ENCODE measurements at regions not wholly inside any gene's neighbourhood (a gene's known extent, or its start where the extent isn't known, plus 50 kb on each side); places are given as distances from the start of the nearest gene placed in this dataset.
"Not testable (repeated sequence)": the region's sequence is repeated elsewhere in the genome, so short reads cannot be mapped to it uniquely, and the experiment has no call there.

DNA sequence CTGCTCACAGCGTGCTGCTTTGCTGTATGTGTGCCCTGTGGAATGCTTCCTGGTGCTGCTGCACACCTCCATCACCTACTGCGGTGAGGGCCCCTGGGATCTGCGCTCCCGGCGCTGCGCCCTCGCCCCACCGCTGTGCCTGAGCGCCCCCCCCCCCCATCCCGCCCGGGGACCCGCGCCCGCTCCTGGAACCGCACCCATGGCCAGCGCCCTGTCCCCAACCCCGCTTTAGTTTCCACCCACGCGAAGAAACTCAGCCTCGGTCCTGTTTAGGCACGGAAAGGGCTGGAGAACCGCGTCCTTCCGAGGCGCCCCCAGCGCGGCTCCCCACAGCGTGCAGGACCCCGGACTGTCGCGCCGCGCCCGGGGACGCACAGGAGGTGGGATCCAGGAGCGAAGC lies 265.5 kb downstream of the POTEB3 start:
- peak in 1 of 5 donors; percentile 14 for DNase-seq
- H3K4me1 ChIP-seq; H3K4me3 ChIP-seq; H3K36me3 ChIP-seq; H3K27ac ChIP-seq; H3K9me3 ChIP-seq; ATAC-seq; intact Hi-C loops (cut with DNase I); H3K27me3 ChIP-seq: not testable (repeated sequence)
- WGBS, 4 donors = 57 to 65% (median 65%) methylated on average over 1 to 36 of the region's 36 CpGs; no CpG with 5 or more reads in 1 of the 4 donors

DNA sequence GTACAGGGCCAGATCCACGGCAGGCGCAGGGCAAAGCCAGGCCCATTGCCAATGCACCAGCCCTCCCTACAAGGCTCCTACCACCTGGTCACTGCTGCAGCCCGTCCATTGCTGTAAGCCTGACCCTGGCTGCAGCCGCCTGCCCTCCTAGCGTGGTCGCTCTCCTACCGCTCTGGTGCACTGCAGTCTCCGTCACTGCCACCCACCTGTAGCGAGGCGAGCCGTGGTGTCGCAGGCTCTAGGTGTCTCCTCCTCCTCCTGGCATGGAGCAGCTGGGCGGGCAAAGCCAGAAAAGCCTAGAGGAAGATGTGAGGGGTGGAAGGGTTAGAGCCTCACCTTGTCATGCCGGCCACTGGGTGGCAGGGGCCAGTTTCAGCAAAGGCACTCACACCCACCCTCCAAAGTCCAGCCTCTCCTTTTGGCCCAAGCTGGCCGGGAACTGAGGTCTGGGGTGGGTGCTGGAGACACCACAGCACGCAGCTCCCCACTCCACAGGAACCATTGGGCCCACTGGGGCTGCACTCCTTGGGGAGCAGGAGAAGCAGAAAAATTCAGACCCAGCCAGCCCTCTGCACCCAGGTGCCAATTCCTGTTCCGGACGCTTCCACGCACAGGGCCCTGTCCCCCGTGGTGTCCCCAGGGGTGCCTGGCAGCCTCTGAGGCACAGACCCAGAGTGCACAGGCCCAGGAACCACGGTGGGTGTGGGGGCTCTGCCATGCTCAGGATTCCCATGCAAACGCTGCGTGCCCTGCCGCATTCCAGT lies 285.3 kb upstream of the POTEB2 start:
- H3K4me3 ChIP-seq; H3K9me3 ChIP-seq; H3K27ac ChIP-seq; H3K4me1 ChIP-seq; H3K27me3 ChIP-seq; H3K36me3 ChIP-seq; intact Hi-C loops (cut with DNase I); ATAC-seq: not testable (repeated sequence)
- WGBS, 4 donors = 89 to 92% methylated on average over 10 to 17 of the region's 24 CpGs; no CpG with 5 or more reads in 2 of the 4 donors
- DNase-seq = peak in 1 of 5 donors; percentile 16

DNA sequence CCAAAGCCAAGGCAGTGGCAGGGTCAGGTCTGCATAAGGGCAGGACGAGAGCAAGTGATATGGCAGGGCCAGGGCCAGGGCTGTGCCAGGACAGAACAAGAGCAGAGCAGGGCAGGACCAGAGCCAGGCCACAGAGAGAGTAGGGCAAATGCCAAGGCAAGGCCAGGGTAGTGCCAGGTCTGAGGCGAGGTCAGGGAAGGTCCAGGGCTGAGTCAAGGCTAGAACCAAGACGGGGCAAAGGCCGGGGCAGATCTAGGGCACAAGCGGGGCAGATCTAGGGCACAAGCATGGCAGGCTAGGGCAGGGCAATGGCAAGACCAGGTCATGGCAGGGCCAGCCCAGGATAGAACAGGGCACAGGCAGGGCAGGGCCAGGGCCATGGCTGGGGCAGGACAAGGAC lies 282.0 kb upstream of the POTEB2 start:
- 81 to 84% methylated on average over 4 of the region's 5 CpGs; no CpG with 5 or more reads in 2 of the 4 donors for WGBS, 4 donors
- H3K27ac ChIP-seq; H3K4me1 ChIP-seq; H3K4me3 ChIP-seq; intact Hi-C loops (cut with DNase I); H3K36me3 ChIP-seq; H3K27me3 ChIP-seq; ATAC-seq; H3K9me3 ChIP-seq: not testable (repeated sequence)
- DNase-seq = peak in 2 of 5 donors; percentile 9 to 49

DNA sequence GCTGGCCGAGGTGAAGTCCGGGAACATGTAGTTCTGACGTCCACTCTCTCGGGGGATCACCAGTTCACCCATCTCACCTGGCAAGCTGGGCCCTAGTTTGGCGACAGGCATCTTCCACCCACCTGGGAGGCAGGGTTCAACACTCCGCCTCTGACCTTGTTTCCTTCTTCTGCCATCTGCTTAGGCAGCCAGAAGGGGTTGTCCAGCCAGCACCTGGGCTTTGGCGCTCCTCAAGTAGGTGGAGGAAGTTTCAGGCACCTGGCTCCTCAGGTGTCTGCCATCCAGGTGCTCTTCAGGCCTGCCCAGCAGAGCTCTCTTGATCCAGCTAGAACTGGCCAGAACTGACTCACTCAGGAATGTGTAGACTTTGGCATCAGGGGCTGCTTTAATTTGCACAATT lies 267.8 kb upstream of the POTEB2 start:
- H3K4me1 ChIP-seq; DNase-seq; ATAC-seq; H3K9me3 ChIP-seq; H3K36me3 ChIP-seq; H3K4me3 ChIP-seq; H3K27ac ChIP-seq; intact Hi-C loops (cut with DNase I); H3K27me3 ChIP-seq: not testable (repeated sequence)
- 82% methylated on average over 2 of the region's 7 CpGs; no CpG with 5 or more reads in 3 of the 4 donors for WGBS, 4 donors

DNA sequence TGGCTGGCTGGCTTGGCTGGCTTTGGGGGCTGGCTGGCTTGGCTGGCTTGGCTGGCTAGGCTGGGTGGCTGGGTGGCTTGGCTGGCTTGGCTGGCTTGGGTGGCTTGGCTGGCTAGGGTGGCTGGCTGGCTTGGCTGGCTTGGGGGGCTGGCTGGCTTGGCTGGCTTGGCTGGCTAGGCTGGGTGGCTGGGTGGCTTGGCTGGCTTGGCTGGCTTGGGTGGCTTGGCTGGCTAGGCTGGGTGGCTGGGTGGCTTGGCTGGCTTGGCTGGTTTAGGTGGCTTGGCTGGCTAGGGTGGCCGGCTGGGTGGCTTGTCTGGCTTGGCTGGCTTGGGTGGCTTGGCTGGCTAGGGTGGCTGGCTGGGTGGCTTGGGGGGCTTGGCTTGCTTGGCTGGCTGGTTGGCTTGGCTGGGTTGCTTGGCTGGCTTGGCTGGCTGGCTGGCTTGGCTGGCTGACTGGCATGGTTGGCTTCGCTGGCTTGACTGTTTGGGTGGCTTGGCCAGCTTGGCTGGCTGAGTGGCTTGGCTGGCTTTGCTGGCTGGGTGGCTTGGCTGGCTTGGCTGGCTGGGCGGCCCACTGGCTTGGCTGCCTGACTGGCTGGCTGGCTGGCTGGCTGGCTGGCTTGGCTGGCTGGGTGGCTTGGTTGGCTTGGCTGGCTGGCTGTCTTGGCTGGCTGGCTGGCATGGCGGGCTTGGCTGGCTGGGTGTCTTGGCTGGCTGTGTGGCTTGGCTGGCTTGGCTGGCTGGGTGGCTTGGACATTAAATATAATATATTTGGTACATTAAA lies 246.3 kb upstream of the POTEB2 start:
- 0 to 50% (median 21%) methylated on average over 1 to 2 of the region's 4 CpGs for WGBS, 4 donors
- H3K4me1 ChIP-seq; H3K27ac ChIP-seq; ATAC-seq; H3K9me3 ChIP-seq; H3K27me3 ChIP-seq; H3K36me3 ChIP-seq; intact Hi-C loops (cut with DNase I); H3K4me3 ChIP-seq: not testable (repeated sequence)
- peak in 2 of 5 donors; percentile 27 to 66 for DNase-seq

DNA sequence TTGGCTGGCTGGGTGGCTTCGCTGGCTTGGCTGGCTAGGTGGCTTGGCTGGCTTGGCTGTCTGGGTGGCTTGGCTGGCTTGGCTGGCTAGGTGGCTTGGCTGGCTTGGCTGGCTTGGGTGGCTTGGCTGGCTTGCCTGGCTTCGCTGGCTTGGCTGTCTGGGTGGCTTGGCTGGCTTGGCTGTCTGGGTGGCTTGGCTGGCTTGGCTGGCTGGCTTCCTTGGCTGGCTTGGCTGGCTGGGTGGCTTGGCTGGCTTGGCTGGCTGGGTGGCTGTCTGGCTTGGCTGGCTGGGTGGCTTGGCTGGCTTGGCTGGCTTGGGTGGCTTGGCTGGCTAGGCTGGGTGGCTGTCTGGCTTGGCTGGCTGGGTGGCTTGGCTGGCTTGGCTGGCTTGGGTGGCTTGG lies 245.7 kb upstream of the POTEB2 start:
- peak; percentile 13 to 83 (median 40) for DNase-seq
- H3K9me3 ChIP-seq; H3K27ac ChIP-seq; H3K4me1 ChIP-seq; H3K27me3 ChIP-seq; ATAC-seq; H3K4me3 ChIP-seq; intact Hi-C loops (cut with DNase I); H3K36me3 ChIP-seq: not testable (repeated sequence)
- WGBS, 4 donors = 62 to 79% (median 68%) methylated on average over 1 to 2 of the region's 2 CpGs

DNA sequence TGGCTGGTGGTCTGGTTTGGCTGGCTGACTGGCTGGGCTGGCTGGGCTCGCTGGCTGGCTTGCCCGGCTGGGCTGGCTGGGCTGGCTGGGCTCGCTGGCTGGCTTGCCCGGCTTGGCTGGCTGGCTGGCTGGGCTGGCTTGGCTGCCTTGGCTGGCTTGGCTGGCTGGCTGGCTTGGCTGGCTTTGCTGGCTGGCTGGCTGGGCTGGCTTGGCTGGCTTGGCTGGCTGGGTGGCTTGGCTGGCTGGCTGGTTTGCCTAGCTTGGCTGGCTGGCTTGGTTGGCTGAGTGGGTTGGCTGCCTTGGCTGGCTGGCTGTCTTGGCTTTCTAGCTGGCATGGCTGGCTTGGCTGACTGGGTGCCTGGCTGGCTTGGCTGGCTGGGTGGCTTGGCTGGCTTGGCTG lies 245.1 kb upstream of the POTEB2 start:
- H3K27ac ChIP-seq; H3K4me1 ChIP-seq; H3K9me3 ChIP-seq; intact Hi-C loops (cut with DNase I); H3K4me3 ChIP-seq; H3K36me3 ChIP-seq; ATAC-seq; H3K27me3 ChIP-seq: not testable (repeated sequence)
- no CpG with 5 or more reads among the region's 4 CpGs for WGBS, 4 donors
- peak in 1 of 5 donors; percentile 57 for DNase-seq

DNA sequence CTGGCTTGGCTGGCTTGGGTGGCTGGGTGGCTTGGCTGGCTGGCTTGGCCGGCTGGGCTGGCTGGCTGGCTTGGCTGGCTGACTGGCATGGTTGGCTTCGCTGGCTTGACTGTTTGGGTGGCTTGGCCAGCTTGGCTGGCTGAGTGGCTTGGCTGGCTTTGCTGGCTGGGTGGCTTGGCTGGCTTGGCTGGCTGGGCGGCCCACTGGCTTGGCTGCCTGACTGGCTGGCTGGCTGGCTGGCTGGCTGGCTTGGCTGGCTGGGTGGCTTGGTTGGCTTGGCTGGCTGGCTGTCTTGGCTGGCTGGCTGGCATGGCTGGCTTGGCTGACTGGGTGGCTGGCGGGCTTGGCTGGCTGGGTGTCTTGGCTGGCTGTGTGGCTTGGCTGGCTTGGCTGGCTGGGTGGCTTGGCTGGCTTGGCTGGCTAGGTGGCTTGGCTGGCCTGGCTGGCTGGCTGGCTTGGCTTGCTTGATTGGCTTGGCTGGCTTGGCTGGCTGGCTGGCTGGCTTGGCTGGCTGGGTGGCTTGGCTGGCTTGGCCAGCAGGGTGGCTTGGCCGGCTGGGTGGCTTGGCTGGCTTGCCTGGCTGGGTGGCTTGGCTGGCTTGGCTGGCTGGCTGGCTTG lies 244.2 kb upstream of the POTEB2 start:
- intact Hi-C loops (cut with DNase I); H3K4me3 ChIP-seq; H3K27ac ChIP-seq; H3K36me3 ChIP-seq; H3K4me1 ChIP-seq; H3K9me3 ChIP-seq; H3K27me3 ChIP-seq: not testable (repeated sequence)
- ATAC-seq (peak in 1 of 4 donors; percentile 12), DNase-seq (peak; percentile 37 to 90 (median 48))
- WGBS, 4 donors = 42 to 73% (median 61%) methylated on average over 4 to 5 of the region's 5 CpGs

DNA sequence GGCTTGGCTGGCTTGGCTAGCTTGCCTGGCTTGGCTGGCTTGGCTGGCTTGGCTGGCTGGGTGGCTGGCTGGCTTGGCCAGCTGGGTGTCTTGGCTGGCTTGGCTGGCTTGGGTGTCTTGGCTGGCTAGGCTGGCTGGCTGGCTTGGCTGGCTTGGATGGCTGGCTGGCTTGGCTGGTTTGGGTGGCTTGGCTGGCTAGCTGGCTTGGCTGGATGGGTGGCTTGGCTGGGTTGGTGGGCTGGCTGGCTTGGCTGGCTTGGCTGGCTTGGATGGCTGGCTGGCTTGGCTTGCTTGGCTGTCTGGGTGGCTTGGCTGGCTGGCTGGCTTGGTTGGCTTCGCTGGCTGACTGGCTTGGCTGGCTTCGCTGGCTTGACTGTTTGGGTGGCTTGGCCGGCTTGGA lies 242.3 kb upstream of the POTEB2 start:
- H3K27ac ChIP-seq; intact Hi-C loops (cut with DNase I); H3K9me3 ChIP-seq; DNase-seq; H3K4me1 ChIP-seq; ATAC-seq; H3K36me3 ChIP-seq; H3K27me3 ChIP-seq; H3K4me3 ChIP-seq: not testable (repeated sequence)
- WGBS, 4 donors = no CpG with 5 or more reads among the region's 3 CpGs

DNA sequence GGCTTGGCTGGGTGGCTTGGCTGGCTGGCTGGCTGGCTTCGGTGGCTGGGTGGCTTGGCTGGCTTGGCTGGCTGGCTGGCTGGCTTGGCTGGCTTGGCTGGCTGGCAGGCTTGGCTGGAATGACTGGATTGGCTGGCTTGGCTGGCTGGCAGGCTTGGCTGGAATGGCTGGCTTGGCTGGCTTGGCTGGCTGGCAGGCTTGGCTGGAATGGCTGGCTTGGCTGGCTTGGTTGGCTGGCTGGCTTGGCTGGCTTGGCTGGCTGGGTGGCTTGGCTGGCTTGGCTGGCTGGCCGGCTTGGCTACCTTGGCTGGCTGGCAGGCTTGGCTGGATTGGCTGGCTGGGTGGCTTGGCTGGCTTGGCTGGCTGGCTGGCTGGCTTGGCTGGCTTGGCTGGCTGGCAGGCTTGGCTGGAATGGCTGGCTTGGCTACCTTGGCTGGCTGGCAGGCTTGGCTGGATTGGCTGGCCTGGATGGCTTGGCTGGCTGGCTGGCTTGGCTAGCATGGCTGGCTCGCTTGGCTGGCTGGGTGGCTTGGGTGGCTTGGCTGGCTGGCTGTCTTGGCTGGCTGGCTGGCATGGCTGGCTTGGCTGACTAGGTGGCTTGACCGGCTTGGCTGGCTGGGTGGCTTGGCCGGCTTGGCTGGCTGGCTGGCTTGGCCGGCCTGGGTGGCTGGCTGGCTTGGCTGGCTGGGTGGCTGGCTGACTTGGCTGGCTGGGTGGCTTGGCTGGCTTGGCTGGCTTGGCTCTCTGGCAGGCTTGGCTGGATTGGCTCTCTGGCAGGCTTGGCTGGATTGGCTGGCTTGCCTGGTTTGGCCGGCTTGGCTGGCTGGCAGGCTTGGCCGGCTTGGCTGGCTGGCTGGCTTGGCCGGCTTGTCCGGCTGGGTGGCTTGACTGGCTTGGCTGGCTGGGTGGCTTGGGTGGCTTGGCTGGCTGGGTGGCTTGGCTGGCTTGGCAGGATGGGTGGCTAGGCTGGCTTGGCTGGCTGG lies 241.6 kb upstream of the POTEB2 start:
- ATAC-seq = peak in 1 of 4 donors; percentile 33
- H3K4me3 ChIP-seq; H3K27me3 ChIP-seq; intact Hi-C loops (cut with DNase I); H3K27ac ChIP-seq; H3K36me3 ChIP-seq; H3K9me3 ChIP-seq; H3K4me1 ChIP-seq: not testable (repeated sequence)
- 67% methylated on average over 1 of the region's 10 CpGs; no CpG with 5 or more reads in 3 of the 4 donors for WGBS, 4 donors
- peak in 4 of 5 donors; percentile 8 to 30 (median 25) for DNase-seq

All from heart left ventricle (tissue), 16 donors.